Spleen (tissue), 7 donors: ENCODE measurements at regions not wholly inside any gene's neighbourhood (a gene's known extent, or its start where the extent isn't known, plus 50 kb on each side); places are given as distances from the start of the nearest gene placed in this dataset.

ENCODE experiments used
- POLR2A ChIP-seq, 3 donors: fragments of 450-650 bp; IDR thresholded peaks; one replicate each; pipeline ENCODE4 v1.5.1; 2017; ENCODE audit warnings: antibody characterized with exemption in 3 of 3, mild to moderate bottlenecking in 1 of 3
- POLR2AphosphoS5 ChIP-seq, 3 donors: sonication (generic); formaldehyde crosslinking; IDR thresholded peaks; one replicate each; pipeline ENCODE4 v1.5.1; 2017; ENCODE audit warnings: antibody characterized with exemption in 3 of 3
- TF ChIP-seq, protein P1 (sequence below), 11 experiments: fragments of 200-600 bp in 7 of 11; fragments of 450-650 bp in 4 of 11; sonication (generic) in 4 of 11; IDR thresholded peaks in 8 of 11; conservative IDR thresholded peaks in 3 of 11; 1 replicate in 7 of 11; 2 replicates in 4 of 11; pipeline versions ENCODE4 v1.4.0 to v1.8.0; 2016 to 2021; ENCODE audit warnings: antibody characterized with exemption in 11 of 11, inconsistent platforms in 4 of 11, mild to moderate bottlenecking in 1 of 11
- donor health status: DM: no; HTN: no; CAD: no; lungs with moderate emphysema.
- donor health status: DM: no; HTN: no; CAD: no.
- donor health status: DM: no; HTN: no; CAD: no.

DNA sequence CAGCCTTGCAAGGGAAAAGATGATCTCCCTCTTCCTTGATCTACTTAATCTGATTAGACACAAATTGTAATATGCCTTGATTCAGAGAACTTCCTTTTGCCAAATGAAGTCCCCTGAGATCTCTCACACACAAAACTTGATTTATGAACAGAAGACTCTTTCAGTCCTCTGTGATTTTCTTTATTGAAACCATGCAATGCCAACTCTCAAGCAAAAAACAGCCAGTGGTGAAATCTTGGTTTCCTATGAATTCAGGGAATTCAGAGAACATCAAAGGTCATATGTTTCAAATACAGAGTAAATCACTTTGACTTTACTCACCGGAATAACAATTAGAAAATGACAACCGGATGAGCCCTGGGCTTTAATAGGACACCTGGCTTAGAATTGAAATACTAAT lies 211.7 kb downstream of the ABHD5 start:
- TF ChIP-seq, protein P1, sequence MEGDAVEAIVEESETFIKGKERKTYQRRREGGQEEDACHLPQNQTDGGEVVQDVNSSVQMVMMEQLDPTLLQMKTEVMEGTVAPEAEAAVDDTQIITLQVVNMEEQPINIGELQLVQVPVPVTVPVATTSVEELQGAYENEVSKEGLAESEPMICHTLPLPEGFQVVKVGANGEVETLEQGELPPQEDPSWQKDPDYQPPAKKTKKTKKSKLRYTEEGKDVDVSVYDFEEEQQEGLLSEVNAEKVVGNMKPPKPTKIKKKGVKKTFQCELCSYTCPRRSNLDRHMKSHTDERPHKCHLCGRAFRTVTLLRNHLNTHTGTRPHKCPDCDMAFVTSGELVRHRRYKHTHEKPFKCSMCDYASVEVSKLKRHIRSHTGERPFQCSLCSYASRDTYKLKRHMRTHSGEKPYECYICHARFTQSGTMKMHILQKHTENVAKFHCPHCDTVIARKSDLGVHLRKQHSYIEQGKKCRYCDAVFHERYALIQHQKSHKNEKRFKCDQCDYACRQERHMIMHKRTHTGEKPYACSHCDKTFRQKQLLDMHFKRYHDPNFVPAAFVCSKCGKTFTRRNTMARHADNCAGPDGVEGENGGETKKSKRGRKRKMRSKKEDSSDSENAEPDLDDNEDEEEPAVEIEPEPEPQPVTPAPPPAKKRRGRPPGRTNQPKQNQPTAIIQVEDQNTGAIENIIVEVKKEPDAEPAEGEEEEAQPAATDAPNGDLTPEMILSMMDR (IDR thresholded peaks at IDR 0.05 in 8 of 11, conservative IDR thresholded peaks at IDR 0.05 in 3 of 11), result no peak
- TF ChIP-seq POLR2AphosphoS5 (IDR thresholded peaks at IDR 0.05) (no peak), POLR2A (IDR thresholded peaks at IDR 0.05) (no peak)
